Gastrocnemius medialis (tissue), 4 donors: ENCODE measurements at regions not wholly inside any gene's neighbourhood (a gene's known extent, or its start where the extent isn't known, plus 50 kb on each side); places are given as distances from the start of the nearest gene placed in this dataset.

Experiments
- ATAC-seq, 2 donors: fragments of 150-250 bp; one replicate each; pipeline ENCODE4 v1.9.1; 2016
- DNase-seq, 2 donors: peaks; one replicate each; pipeline ENCODE4 v3.0.0-alpha.2; 2019
- H3K27ac ChIP-seq, 4 donors: fragments of 200-600 bp; sonication (generic); 1 replicate in 1 of 4; 2 replicates in 3 of 4; pipeline ENCODE4 v1.5.1; 2016 to 2018; ENCODE audit warnings: mild to moderate bottlenecking in 2 of 4, moderate library complexity in 1 of 4
- H3K27me3 ChIP-seq, 3 donors: fragments of 200-600 bp; sonication (generic) in 2 of 3; 1 replicate in 1 of 3; 2 replicates in 2 of 3; pipeline versions ENCODE4 v1.5.1 to v1.6.0; 2016 to 2019; ENCODE audit warnings: mild to moderate bottlenecking in 1 of 3, moderate library complexity in 1 of 3
- H3K36me3 ChIP-seq, 2 donors: fragments of 200-600 bp; sonication (generic) in 1 of 2; one replicate each; pipeline ENCODE4 v1.5.1; 2017 to 2018
- H3K4me1 ChIP-seq, 2 donors: fragments of 200-600 bp; sonication (generic) in 1 of 2; one replicate each; pipeline ENCODE4 v1.5.1; 2016 to 2017; ENCODE audit warnings: mild to moderate bottlenecking in 2 of 2
- H3K4me3 ChIP-seq, 4 donors: fragments of 200-600 bp; sonication (generic) in 3 of 4; 1 replicate in 1 of 4; 2 replicates in 3 of 4; pipeline ENCODE4 v1.5.1; 2016 to 2019; ENCODE audit warnings: mild to moderate bottlenecking in 2 of 4
- H3K9me3 ChIP-seq, 3 donors: fragments of 200-600 bp; sonication (generic) in 2 of 3; 1 replicate in 1 of 3; 2 replicates in 2 of 3; pipeline ENCODE4 v1.5.1; 2016 to 2019
- POLR2A ChIP-seq, 2 donors: fragments of 450-650 bp; IDR thresholded peaks; one replicate each; pipeline ENCODE4 v1.6.1; 2017; ENCODE audit warnings: antibody characterized with exemption in 2 of 2, mild to moderate bottlenecking in 2 of 2, moderate library complexity in 2 of 2
- in situ Hi-C, 4 donors: fragments of 200-750 bp; cut with MboI; loops; one replicate each; pipeline versions ENCODE4 v1.15.0 to v1.8.0; 2017; ENCODE audit warnings: low sequenced_read_pairs in 4 of 4
- intact Hi-C: fragments of 100-400 bp; cut with DNase I; formaldehyde crosslinking; loops from one replicate; pipeline ENCODE4 v1.15.1; 2023; ENCODE audit warnings: low total_unique reads
- TF ChIP-seq, protein P1 (sequence below), 5 experiments: fragments of 450-650 bp in 3 of 5; fragments of 200-600 bp in 2 of 5; sonication (generic) in 2 of 5; IDR thresholded peaks in 4 of 5; conservative IDR thresholded peaks in 1 of 5; 1 replicate in 4 of 5; 2 replicates in 1 of 5; pipeline ENCODE4 v1.5.1; 2016 to 2019; ENCODE audit warnings: antibody characterized with exemption in 5 of 5, mild to moderate bottlenecking in 3 of 5, moderate library complexity in 3 of 5

DNA sequence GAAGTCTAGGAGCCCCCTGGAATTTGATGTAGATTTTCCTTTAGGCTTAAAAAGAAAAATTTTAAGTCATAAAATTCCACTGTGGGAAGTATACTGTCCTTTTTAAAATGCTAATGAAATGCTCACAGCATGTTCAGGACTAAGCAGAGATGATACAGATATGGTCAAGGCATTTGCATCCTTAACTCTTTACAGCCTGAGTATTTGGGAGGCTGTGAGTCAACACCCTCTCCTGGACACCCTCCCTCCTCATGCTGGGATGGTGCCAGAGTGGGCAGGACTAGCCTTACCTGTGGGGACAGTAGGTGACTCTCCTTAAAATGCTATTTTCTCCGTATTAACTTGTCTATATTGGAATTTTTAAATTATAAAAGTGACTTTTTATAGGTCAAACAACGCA lies 197.4 kb upstream of the ELL2 start:
- TF ChIP-seq, protein P1, sequence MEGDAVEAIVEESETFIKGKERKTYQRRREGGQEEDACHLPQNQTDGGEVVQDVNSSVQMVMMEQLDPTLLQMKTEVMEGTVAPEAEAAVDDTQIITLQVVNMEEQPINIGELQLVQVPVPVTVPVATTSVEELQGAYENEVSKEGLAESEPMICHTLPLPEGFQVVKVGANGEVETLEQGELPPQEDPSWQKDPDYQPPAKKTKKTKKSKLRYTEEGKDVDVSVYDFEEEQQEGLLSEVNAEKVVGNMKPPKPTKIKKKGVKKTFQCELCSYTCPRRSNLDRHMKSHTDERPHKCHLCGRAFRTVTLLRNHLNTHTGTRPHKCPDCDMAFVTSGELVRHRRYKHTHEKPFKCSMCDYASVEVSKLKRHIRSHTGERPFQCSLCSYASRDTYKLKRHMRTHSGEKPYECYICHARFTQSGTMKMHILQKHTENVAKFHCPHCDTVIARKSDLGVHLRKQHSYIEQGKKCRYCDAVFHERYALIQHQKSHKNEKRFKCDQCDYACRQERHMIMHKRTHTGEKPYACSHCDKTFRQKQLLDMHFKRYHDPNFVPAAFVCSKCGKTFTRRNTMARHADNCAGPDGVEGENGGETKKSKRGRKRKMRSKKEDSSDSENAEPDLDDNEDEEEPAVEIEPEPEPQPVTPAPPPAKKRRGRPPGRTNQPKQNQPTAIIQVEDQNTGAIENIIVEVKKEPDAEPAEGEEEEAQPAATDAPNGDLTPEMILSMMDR (IDR thresholded peaks at IDR 0.05 in 4 of 5, conservative IDR thresholded peaks at IDR 0.05 in 1 of 5): no peak
- no peak for TF ChIP-seq POLR2A (IDR thresholded peaks at IDR 0.05)
- H3K36me3 ChIP-seq: no peaks in the 10 kb centered on the region
- DNase-seq (no peak), ATAC-seq (no peak)
- no peak overlapping the region for H3K27ac ChIP-seq
- no peaks in the 10 kb centered on the region for H3K27me3 ChIP-seq
- no peaks in the 10 kb centered on the region for H3K9me3 ChIP-seq
- in situ Hi-C loops: no loop called here
- no peaks in the 10 kb centered on the region for H3K4me1 ChIP-seq
- intact Hi-C loops: no loop called here
- H3K4me3 ChIP-seq: no peak overlapping the region

DNA sequence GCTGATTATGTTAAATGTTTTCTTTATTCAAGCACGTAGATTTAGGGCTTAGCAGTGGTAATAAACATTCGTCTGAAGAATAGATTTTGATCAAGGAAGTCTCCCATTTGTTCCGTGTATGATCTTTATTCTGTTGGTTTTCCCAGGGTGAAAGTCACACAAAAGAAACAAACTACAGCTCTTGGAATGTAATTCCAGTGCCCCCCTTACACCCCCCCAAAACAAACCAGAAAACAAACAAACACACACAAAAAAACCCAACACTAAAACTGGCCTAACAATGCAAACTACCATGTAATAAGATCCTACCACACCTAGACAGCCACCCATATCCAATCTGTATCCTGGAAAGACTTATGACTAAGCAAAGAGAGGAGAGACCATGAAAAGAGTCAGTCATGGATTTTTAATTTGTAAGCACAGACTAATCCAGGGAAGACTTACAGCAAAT lies 196.2 kb upstream of the ELL2 start:
- Histone ChIP-seq H3K36me3 (no peaks in the 10 kb centered on the region), H3K9me3 (no peaks in the 10 kb centered on the region), H3K4me3 (no peak overlapping the region), H3K4me1 (no peaks in the 10 kb centered on the region), H3K27ac (no peak overlapping the region), H3K27me3 (no peaks in the 10 kb centered on the region)
- no peak for DNase-seq
- ATAC-seq: no peak
- intact Hi-C loops: no loop called here
- TF ChIP-seq POLR2A (IDR thresholded peaks at IDR 0.05): no peak
- TF ChIP-seq, protein P1 (IDR thresholded peaks at IDR 0.05 in 4 of 5, conservative IDR thresholded peaks at IDR 0.05 in 1 of 5): no peak
- in situ Hi-C loops: no loop called here

DNA sequence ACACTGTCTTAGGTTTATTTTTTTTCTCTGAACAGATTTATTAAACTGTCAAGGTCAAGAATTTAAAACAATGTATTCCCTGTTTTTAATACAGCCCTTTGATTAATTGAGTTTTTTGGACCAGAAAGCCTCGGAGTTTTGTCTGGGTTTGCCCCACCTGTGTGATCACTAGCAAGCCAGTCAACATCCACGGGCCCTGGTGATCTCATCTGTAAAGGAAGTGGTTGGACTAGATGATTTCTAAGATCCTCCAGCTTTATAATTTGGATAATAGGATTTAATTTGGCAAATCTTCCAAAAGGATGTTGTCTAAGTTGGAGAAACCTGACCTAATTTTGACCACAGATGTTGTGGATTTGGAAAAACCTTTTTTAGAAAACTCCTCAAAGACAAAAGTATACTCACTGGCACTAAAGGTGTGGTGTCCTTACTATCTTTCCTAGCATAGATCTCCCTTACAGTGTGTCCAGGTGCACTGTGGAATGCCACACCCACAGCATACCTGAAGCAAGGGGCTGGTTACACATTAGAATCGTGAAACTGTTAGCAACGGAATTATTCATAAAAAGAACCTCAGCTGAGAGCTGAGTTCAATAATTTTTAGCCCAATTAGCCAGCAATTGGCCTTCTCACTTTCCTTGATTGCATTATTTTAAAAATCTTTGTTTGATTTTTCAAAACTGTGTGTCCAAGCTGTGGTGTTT lies 195.6 kb upstream of the ELL2 start:
- TF ChIP-seq POLR2A (IDR thresholded peaks at IDR 0.05): no peak
- TF ChIP-seq, protein P1 (IDR thresholded peaks at IDR 0.05 in 4 of 5, conservative IDR thresholded peaks at IDR 0.05 in 1 of 5): no peak
- Histone ChIP-seq H3K27me3 (no peaks in the 10 kb centered on the region), H3K9me3 (no peaks in the 10 kb centered on the region), H3K4me1 (no peaks in the 10 kb centered on the region), H3K27ac (no peak overlapping the region), H3K36me3 (no peaks in the 10 kb centered on the region), H3K4me3 (no peak overlapping the region)
- intact Hi-C loops: no loop called here
- no peak for ATAC-seq
- in situ Hi-C loops: no loop called here
- no peak for DNase-seq

DNA sequence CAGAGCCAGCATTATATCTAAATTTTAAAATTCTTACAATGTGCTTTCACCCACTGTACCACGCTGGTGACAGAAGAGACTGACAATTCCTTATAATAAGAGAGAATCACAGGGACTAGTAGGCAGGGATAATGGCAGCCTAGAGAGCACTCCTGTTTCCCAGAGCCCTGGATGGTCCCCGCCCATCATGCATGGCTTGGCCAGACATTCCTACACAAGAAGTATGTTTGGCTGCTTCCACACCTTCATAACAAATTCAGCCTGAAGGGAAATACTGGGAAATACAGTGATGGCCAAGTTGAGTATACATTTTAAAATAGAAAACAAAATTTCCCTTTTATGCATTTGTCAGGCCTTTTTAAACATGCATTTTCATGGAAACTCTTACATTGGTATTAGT lies 193.5 kb upstream of the ELL2 start:
- H3K27me3 ChIP-seq: no peaks in the 10 kb centered on the region
- TF ChIP-seq, protein P1 (IDR thresholded peaks at IDR 0.05 in 4 of 5, conservative IDR thresholded peaks at IDR 0.05 in 1 of 5): no peak
- no peak for TF ChIP-seq POLR2A (IDR thresholded peaks at IDR 0.05)
- H3K36me3 ChIP-seq: no peaks in the 10 kb centered on the region
- in situ Hi-C loops: no loop called here
- H3K4me1 ChIP-seq: no peaks in the 10 kb centered on the region
- DNase-seq: no peak
- ATAC-seq: no peak
- no peaks in the 10 kb centered on the region for H3K9me3 ChIP-seq
- H3K4me3 ChIP-seq: no peak overlapping the region
- no peak overlapping the region for H3K27ac ChIP-seq
- intact Hi-C loops: no loop called here

DNA sequence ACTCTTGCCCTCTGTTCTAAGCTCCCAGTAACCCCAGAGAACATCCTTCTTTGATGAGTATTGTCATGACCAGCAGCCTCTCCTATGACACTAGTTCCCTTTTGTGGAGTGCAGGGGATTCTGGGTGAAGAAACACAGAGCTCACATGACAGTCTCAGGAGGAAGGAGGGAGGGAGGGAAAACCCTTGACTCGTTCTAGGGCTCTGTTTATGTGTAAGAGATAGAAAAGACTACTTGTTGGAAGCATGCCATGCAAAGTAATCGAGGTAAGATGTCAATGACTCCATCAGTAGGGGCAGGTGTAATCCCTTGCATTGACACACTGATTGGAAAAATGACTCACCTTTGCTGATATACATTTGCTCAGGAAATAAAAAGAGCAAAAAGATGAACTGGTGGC lies 190.2 kb upstream of the ELL2 start:
- ATAC-seq: no peak
- Histone ChIP-seq H3K27ac (no peak overlapping the region), H3K36me3 (no peaks in the 10 kb centered on the region), H3K9me3 (no peaks in the 10 kb centered on the region), H3K4me1 (no peaks in the 10 kb centered on the region), H3K4me3 (no peak overlapping the region), H3K27me3 (no peaks in the 10 kb centered on the region)
- TF ChIP-seq, protein P1 (IDR thresholded peaks at IDR 0.05 in 4 of 5, conservative IDR thresholded peaks at IDR 0.05 in 1 of 5): no peak
- no peak for TF ChIP-seq POLR2A (IDR thresholded peaks at IDR 0.05)
- in situ Hi-C loops (no loop called here), intact Hi-C loops (no loop called here)
- DNase-seq: no peak
